ENCODE measurements at regions not wholly inside any gene's neighbourhood (a gene's known extent, or its start where the extent isn't known, plus 50 kb on each side); places are given as distances from the start of the nearest gene placed in this dataset.

GRCh38 chr12:124225730-124226129, 69.2 kb upstream of the RFLNA start:
- no peak for DNase-seq

- DNase-seq = no peak
Measured at GRCh38 chr12:124227951-124228711, 66.8 kb upstream of the RFLNA start.

GRCh38 chr12:124229520-124229919, 65.4 kb upstream of the RFLNA start:
- DNase-seq = no peak

GRCh38 chr12:124230117-124230757, 64.7 kb upstream of the RFLNA start:
- DNase-seq = no peak

GRCh38 chr12:124230789-124231188, 64.1 kb upstream of the RFLNA start:
- no peak for DNase-seq

- no peak for DNase-seq
Measured at GRCh38 chr12:124231980-124232653, 62.8 kb upstream of the RFLNA start.

- DNase-seq = no peak
Measured at GRCh38 chr12:124232654-124232987, 62.3 kb upstream of the RFLNA start.

GRCh38 chr12:124233041-124233796, 61.7 kb upstream of the RFLNA start:
- no peak for DNase-seq

GRCh38 chr12:124233846-124234640, 60.9 kb upstream of the RFLNA start:
- no peak for DNase-seq

- no peak for DNase-seq
Measured at GRCh38 chr12:124236625-124237031, 58.3 kb upstream of the RFLNA start.

GRCh38 chr12:124238886-124239285, 56.0 kb upstream of the RFLNA start:
- no peak for DNase-seq

- DNase-seq = no peak
Measured at GRCh38 chr12:124240493-124240892, 54.4 kb upstream of the RFLNA start.

GRCh38 chr12:124241776-124242528, 52.9 kb upstream of the RFLNA start:
- DNase-seq = no peak

GRCh38 chr12:124242529-124243065, 52.3 kb upstream of the RFLNA start:
- no peak for DNase-seq

GRCh38 chr12:124243936-124244335, 51.0 kb upstream of the RFLNA start:
- DNase-seq = no peak
